ENCODE measurements at regions not wholly inside any gene's neighbourhood (a gene's known extent, or its start where the extent isn't known, plus 50 kb on each side); places are given as distances from the start of the nearest gene placed in this dataset.
A peak's percentile ranks its signal among the peaks of the same experiment; 100 is the strongest.

DNA sequence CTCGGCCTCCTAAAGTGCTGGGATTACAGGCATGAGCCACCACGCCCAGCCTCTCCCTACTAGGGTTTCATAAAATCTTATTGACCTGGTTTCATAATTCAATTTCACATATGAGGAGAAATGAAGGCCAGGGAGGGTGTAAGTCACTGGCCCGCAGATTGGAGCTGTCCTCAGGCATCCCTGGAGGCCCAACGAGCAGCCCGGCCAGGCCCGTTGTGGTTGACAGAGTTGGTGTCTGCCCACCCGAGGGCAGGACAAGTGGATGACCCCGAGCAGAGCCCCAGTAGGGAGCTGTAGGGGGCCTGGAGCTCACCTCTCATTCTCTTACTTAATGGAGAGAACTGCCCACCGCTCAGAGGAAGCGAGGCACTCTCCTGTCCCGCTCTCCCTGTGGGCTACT is 78.9 kb downstream of the CPN2 start:
- no peak overlapping the region for H3K9ac ChIP-seq (ENCODE audit: low read depth in 1 of 3, low read length in 3 of 3)
- no peaks in the 10 kb centered on the region for H3K9me3 ChIP-seq (ENCODE audit: control insufficient read depth in 3 of 3, low read length in 3 of 3)
- H3K4me1 ChIP-seq (ENCODE audit: control insufficient read depth in 3 of 3, insufficient read depth in 3 of 3, low read length in 3 of 3) = peaks cover 33 to 48% (median 39%) of the 10 kb centered on the region in 3 donors
- no peaks in the 10 kb centered on the region for H3K36me3 ChIP-seq (ENCODE audit: control insufficient read depth in 3 of 3, insufficient read depth in 3 of 3, low read length in 3 of 3)
- no peak overlapping the region for H3K4me3 ChIP-seq (ENCODE audit: low read length in 3 of 3)
- H3K27ac ChIP-seq (ENCODE audit: low read depth, low read length) = peak overlapping the region; percentile 12
- H3K27me3 ChIP-seq (ENCODE audit: control insufficient read depth in 3 of 3, insufficient read depth in 3 of 3, low read length in 3 of 3) = no peaks in the 10 kb centered on the region

DNA sequence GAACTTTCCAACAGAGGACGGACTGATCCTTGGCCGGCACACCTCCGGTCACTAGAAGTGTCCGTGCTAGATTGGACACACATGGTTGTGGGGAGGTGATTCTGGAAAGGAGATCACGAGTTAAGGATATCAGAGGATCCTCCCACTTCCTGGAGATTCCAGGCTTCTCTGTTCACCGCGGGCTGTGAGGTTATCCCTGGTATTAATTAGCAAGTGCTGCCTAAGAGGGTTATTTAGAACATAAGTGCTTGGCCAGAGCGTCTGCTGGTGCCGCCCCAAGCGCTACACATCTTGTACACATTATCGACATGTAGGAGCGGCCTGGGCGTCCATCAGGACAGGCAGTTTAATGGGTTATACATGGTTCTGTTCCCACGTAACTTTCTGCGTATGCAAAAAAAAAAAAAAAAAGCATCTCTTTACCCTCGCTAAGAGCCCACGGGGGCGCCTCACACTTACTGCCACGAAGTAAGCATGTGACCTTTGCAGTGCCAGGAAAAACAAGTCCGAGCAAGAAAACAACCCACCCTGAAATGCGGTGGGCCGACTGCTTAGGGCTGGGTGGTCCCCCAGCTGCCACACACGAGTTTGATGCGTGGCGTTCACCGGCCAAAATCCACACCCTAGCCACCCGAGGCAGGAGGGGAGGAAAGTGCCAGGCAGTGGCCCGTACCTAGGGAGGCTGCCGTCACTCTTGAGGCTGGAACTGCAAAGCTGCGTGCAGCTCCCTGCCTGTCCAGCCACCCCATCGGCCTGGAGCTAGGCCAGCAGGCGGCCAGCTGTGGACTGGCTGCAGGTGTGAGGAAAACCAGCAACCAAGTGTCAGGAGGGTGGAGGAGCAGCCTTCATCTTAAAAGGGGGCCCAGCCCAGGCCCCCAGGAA is 78.0 kb downstream of the CPN2 start:
- no peaks in the 10 kb centered on the region for H3K27me3 ChIP-seq (ENCODE audit: control insufficient read depth in 3 of 3, insufficient read depth in 3 of 3, low read length in 3 of 3)
- no peak overlapping the region for H3K27ac ChIP-seq (ENCODE audit: low read depth, low read length)
- H3K36me3 ChIP-seq (ENCODE audit: control insufficient read depth in 3 of 3, insufficient read depth in 3 of 3, low read length in 3 of 3) = no peaks in the 10 kb centered on the region
- no peaks in the 10 kb centered on the region for H3K9me3 ChIP-seq (ENCODE audit: control insufficient read depth in 3 of 3, low read length in 3 of 3)
- no peak overlapping the region for H3K9ac ChIP-seq (ENCODE audit: low read depth in 1 of 3, low read length in 3 of 3)
- no peak overlapping the region for H3K4me3 ChIP-seq (ENCODE audit: low read length in 3 of 3)
- H3K4me1 ChIP-seq (ENCODE audit: control insufficient read depth in 3 of 3, insufficient read depth in 3 of 3, low read length in 3 of 3) = peaks cover 42 to 48% (median 44%) of the 10 kb centered on the region in 3 donors

DNA sequence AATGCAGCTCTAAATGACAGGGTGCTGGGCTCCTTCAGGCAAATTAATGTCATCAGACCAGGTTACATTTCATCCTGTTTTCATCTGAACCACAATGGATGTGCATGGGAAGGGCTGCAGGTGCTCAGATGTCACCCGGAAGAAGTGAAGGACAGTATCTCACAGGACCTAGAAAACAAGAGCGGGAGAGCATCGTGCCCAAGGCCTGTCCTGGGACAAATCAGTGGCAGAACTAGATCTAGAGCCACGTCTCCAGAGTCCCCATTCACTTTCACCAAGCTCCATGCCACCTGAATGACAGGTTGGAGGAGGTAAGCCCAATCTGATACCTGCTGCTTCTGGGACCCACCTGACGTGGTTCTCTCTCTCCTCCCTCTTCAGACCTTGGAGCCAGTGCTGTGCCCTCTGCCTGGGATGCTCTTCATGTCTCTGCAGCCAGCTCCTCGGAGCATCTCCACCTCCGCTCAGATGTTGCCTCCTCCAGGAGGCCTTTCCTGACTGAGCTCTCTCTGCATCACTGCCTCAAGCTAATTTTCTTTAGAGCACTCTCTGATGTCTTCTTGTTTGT is 77.3 kb downstream of the CPN2 start:
- Histone ChIP-seq H3K4me3 (ENCODE audit: low read length in 3 of 3) (no peak overlapping the region), H3K4me1 (ENCODE audit: control insufficient read depth in 3 of 3, insufficient read depth in 3 of 3, low read length in 3 of 3) (peaks cover 49 to 52% (median 50%) of the 10 kb centered on the region in 3 donors), H3K9ac (ENCODE audit: low read depth in 1 of 3, low read length in 3 of 3) (no peak overlapping the region), H3K36me3 (ENCODE audit: control insufficient read depth in 3 of 3, insufficient read depth in 3 of 3, low read length in 3 of 3) (no peaks in the 10 kb centered on the region), H3K27ac (ENCODE audit: low read depth, low read length) (no peak overlapping the region), H3K27me3 (ENCODE audit: control insufficient read depth in 3 of 3, insufficient read depth in 3 of 3, low read length in 3 of 3) (no peaks in the 10 kb centered on the region), H3K9me3 (ENCODE audit: control insufficient read depth in 3 of 3, low read length in 3 of 3) (no peaks in the 10 kb centered on the region)

DNA sequence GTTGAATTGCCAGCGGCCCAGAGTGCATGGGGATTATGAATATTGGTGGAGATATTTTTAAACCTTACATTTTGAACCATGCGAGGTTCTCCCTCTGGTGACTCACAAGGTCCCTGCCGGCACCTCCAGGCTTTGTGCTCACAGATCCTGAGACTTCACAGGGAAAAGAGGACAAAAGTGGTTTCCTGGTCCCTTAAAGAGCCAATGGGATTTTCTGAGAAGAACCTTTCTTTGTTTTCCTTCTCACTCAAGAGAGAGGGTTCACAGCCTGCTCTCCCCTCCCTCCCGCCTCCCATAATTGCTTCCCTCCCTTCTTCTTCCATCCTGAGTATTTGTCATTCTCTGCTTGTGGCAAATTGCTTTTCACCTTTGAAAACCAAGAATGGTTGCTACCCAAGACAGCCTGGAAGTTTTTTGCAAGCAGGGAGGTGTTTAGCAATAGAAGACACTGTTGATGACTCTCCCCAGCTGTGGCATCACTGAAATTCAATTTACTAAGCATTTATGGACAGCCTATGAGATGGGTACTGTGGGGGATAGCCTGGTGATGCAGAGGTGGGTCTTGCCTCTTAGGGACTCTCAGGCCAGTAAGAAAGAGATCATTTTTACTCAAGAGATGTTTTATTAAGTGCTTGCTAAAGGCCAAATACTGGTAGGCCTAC is 76.6 kb downstream of the CPN2 start:
- Histone ChIP-seq H3K4me1 (ENCODE audit: control insufficient read depth in 3 of 3, insufficient read depth in 3 of 3, low read length in 3 of 3) (peaks cover 50 to 52% (median 51%) of the 10 kb centered on the region in 3 donors), H3K4me3 (ENCODE audit: low read length in 3 of 3) (no peak overlapping the region), H3K27me3 (ENCODE audit: control insufficient read depth in 3 of 3, insufficient read depth in 3 of 3, low read length in 3 of 3) (no peaks in the 10 kb centered on the region), H3K9ac (ENCODE audit: low read depth in 1 of 3, low read length in 3 of 3) (no peak overlapping the region), H3K36me3 (ENCODE audit: control insufficient read depth in 3 of 3, insufficient read depth in 3 of 3, low read length in 3 of 3) (no peaks in the 10 kb centered on the region), H3K27ac (ENCODE audit: low read depth, low read length) (no peak overlapping the region), H3K9me3 (ENCODE audit: control insufficient read depth in 3 of 3, low read length in 3 of 3) (no peaks in the 10 kb centered on the region)

DNA sequence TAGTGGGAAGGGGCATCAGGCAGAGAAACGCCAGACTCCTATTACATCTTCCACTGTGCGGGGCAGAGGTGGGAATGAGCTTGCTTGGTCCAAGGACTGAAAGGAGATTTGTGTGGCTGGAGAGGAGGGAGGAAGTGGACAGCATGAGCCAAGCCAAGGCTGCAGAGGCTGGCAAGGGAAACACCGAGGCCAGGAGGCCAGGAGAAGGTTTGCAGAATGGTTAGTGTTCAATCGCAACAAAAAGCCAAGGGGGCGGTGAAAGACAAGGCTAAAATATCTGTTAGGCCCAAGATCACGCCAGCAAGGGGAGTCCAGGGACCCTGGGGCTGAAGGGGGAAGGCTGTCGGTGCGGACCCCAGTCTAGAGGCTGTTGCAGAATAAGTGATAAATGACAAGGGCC is 75.8 kb downstream of the CPN2 start:
- Histone ChIP-seq H3K4me1 (ENCODE audit: control insufficient read depth in 3 of 3, insufficient read depth in 3 of 3, low read length in 3 of 3) (peaks cover 45 to 51% (median 45%) of the 10 kb centered on the region in 3 donors), H3K9ac (ENCODE audit: low read depth in 1 of 3, low read length in 3 of 3) (no peak overlapping the region), H3K4me3 (ENCODE audit: low read length in 3 of 3) (no peak overlapping the region), H3K9me3 (ENCODE audit: control insufficient read depth in 3 of 3, low read length in 3 of 3) (no peaks in the 10 kb centered on the region), H3K27me3 (ENCODE audit: control insufficient read depth in 3 of 3, insufficient read depth in 3 of 3, low read length in 3 of 3) (no peaks in the 10 kb centered on the region), H3K36me3 (ENCODE audit: control insufficient read depth in 3 of 3, insufficient read depth in 3 of 3, low read length in 3 of 3) (no peaks in the 10 kb centered on the region), H3K27ac (ENCODE audit: low read depth, low read length) (no peak overlapping the region)

DNA sequence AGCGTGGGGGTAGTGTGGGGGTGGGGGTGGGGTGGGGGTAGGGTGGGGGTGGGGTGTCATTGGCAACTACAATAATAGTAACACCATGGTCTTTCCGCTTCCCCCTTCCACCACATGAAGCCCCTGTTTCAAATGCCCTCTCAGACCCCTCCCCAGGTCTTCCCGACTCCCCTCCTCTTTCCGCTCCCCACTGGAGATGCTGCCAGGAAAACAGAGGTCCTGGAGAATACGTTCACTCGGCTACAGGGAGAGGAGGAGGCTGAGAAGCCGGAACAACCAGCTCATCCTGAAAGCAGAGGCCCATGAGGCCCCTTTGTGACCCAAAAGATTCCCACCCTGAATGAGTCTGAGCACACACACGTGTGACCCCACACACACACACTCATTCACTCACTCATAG is 75.4 kb downstream of the CPN2 start:
- peaks cover 0 to 3% (median 0%) of the 10 kb centered on the region in 3 donors for H3K27me3 ChIP-seq (ENCODE audit: control insufficient read depth in 3 of 3, insufficient read depth in 3 of 3, low read length in 3 of 3)
- no peaks in the 10 kb centered on the region for H3K9me3 ChIP-seq (ENCODE audit: control insufficient read depth in 3 of 3, low read length in 3 of 3)
- no peak overlapping the region for H3K4me3 ChIP-seq (ENCODE audit: low read length in 3 of 3)
- H3K27ac ChIP-seq (ENCODE audit: low read depth, low read length) = no peak overlapping the region
- no peak overlapping the region for H3K9ac ChIP-seq (ENCODE audit: low read depth in 1 of 3, low read length in 3 of 3)
- H3K36me3 ChIP-seq (ENCODE audit: control insufficient read depth in 3 of 3, insufficient read depth in 3 of 3, low read length in 3 of 3) = no peaks in the 10 kb centered on the region
- H3K4me1 ChIP-seq (ENCODE audit: control insufficient read depth in 3 of 3, insufficient read depth in 3 of 3, low read length in 3 of 3) = peaks cover 41 to 46% (median 41%) of the 10 kb centered on the region in 3 donors

DNA sequence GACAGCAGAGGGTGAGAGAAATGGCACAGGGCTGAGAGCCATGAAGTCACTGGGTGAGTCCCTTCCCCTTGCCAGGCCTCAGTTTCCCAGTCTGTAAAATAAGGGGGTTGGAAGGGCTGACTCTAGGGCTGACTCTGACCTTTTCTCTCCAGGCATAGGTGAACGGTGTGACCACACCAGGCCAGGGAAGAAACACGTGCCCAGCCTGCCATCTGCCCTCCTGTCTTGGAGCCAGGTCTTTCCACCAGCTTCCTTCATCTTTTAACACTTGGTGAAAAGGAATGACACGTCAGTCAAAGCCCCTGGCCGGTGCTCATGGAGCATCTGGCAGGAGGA is 74.4 kb downstream of the CPN2 start:
- H3K36me3 ChIP-seq (ENCODE audit: control insufficient read depth in 3 of 3, insufficient read depth in 3 of 3, low read length in 3 of 3) = no peaks in the 10 kb centered on the region
- H3K4me1 ChIP-seq (ENCODE audit: control insufficient read depth in 3 of 3, insufficient read depth in 3 of 3, low read length in 3 of 3) = peaks cover 31 to 36% (median 31%) of the 10 kb centered on the region in 3 donors
- H3K27ac ChIP-seq (ENCODE audit: low read depth, low read length) = peak overlapping the region; percentile 84
- no peaks in the 10 kb centered on the region for H3K9me3 ChIP-seq (ENCODE audit: control insufficient read depth in 3 of 3, low read length in 3 of 3)
- H3K27me3 ChIP-seq (ENCODE audit: control insufficient read depth in 3 of 3, insufficient read depth in 3 of 3, low read length in 3 of 3) = peaks cover 0 to 7% (median 0%) of the 10 kb centered on the region in 3 donors
- no peak overlapping the region for H3K4me3 ChIP-seq (ENCODE audit: low read length in 3 of 3)
- peak overlapping the region in 1 of 3 donors; percentile 64 for H3K9ac ChIP-seq (ENCODE audit: low read depth in 1 of 3, low read length in 3 of 3)

DNA sequence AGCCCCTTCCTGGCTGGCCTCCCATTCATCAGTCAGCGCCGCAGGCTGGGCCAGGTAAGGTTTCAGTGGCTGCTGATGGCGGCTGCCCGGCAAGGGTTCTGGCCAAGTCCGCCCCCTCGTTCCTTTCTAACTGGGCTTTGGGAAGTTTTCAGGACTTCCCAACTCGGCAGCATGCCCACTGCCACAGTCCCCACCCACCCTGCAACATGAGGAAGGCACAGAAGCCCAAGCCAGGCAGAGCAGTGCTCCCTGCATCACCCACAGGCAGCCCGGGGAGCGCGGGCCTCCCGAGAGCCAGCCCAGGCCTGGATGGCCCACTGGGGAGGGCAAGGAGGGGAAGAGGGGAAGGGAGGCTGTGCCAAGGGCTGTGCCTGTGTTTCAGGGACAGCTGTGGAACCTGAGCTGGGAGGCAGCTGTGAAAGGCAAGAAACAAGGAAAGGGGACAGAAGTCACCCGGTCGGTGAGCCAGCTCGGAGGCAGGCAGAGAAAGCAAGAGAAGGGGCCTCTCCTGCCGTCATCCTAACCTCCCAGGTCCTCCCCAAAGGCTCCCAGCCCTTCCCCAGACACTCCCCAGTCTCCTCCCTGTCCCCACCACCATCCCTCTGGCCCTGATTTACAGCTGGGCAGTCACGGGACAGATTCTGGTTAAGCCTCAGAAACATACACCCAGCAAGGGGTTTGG is 73.9 kb downstream of the CPN2 start:
- Histone ChIP-seq H3K27me3 (ENCODE audit: control insufficient read depth in 3 of 3, insufficient read depth in 3 of 3, low read length in 3 of 3) (peaks cover 0 to 7% (median 0%) of the 10 kb centered on the region in 3 donors), H3K4me3 (ENCODE audit: low read length in 3 of 3) (peak overlapping the region; percentile 52 to 54 (median 54)), H3K36me3 (ENCODE audit: control insufficient read depth in 3 of 3, insufficient read depth in 3 of 3, low read length in 3 of 3) (no peaks in the 10 kb centered on the region), H3K27ac (ENCODE audit: low read depth, low read length) (peak overlapping the region; percentile 84), H3K9ac (ENCODE audit: low read depth in 1 of 3, low read length in 3 of 3) (peak overlapping the region; percentile 64 to 74 (median 72)), H3K9me3 (ENCODE audit: control insufficient read depth in 3 of 3, low read length in 3 of 3) (no peaks in the 10 kb centered on the region), H3K4me1 (ENCODE audit: control insufficient read depth in 3 of 3, insufficient read depth in 3 of 3, low read length in 3 of 3) (peaks cover 30 to 37% (median 34%) of the 10 kb centered on the region in 3 donors)

DNA sequence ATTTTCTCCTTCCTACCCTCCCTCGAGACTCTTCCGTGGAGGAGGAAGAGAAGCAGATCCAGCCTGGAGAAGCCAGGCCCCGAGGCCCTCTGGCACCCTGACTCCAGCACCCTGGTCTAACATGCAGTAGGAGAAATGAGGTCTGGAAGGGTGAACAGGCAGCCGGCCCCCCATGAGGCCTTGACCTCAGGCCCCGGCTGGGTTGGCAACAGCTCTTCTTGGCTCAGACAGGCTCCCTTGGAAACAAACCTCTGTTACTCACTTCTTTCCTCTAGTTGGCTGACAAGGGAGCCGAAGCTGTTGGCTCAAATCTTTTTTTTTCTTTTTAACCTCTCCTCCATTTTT is 73.4 kb downstream of the CPN2 start:
- peaks cover 0 to 8% (median 2%) of the 10 kb centered on the region in 3 donors for H3K27me3 ChIP-seq (ENCODE audit: control insufficient read depth in 3 of 3, insufficient read depth in 3 of 3, low read length in 3 of 3)
- H3K9ac ChIP-seq (ENCODE audit: low read depth in 1 of 3, low read length in 3 of 3) = peak overlapping the region; percentile 64 to 74 (median 72)
- peaks cover 34 to 42% (median 39%) of the 10 kb centered on the region in 3 donors for H3K4me1 ChIP-seq (ENCODE audit: control insufficient read depth in 3 of 3, insufficient read depth in 3 of 3, low read length in 3 of 3)
- peak overlapping the region; percentile 14 to 54 (median 52) for H3K4me3 ChIP-seq (ENCODE audit: low read length in 3 of 3)
- peak overlapping the region; percentile 84 for H3K27ac ChIP-seq (ENCODE audit: low read depth, low read length)
- no peaks in the 10 kb centered on the region for H3K9me3 ChIP-seq (ENCODE audit: control insufficient read depth in 3 of 3, low read length in 3 of 3)
- no peaks in the 10 kb centered on the region for H3K36me3 ChIP-seq (ENCODE audit: control insufficient read depth in 3 of 3, insufficient read depth in 3 of 3, low read length in 3 of 3)

Data from skeletal muscle tissue (tissue), 3 donors.